ENCODE measurements at regions not wholly inside any gene's neighbourhood (a gene's known extent, or its start where the extent isn't known, plus 50 kb on each side); places are given as distances from the start of the nearest gene placed in this dataset.

- TF ChIP-seq POLR2A (IDR thresholded peaks at IDR 0.05) (no peak), CTCF (IDR thresholded peaks at IDR 0.05) (no peak), POLR2AphosphoS5 (IDR thresholded peaks at IDR 0.05) (no peak)
Observed at GRCh38 chr7:155880721-155881120, 68.5 kb upstream of the SHH start.
